DND-41 (cell line): ENCODE measurements at regions not wholly inside any gene's neighbourhood (a gene's known extent, or its start where the extent isn't known, plus 50 kb on each side); places are given as distances from the start of the nearest gene placed in this dataset.

Source experiments
- EZH2 ChIP-seq: IDR thresholded peaks from 3 replicates; pipeline ENCODE4 v1.6.1; 2012; ENCODE audit warnings: borderline replicate concordance, low read depth, mild to moderate bottlenecking, moderate library complexity, low read length, inconsistent platforms; ENCODE audit not compliant: severe bottlenecking
- TF ChIP-seq, protein P1 (sequence below): IDR thresholded peaks from 2 replicates; pipeline ENCODE4 v1.5.1; 2012; ENCODE audit warnings: borderline replicate concordance, low read length, moderate library complexity, mild to moderate bottlenecking; ENCODE audit not compliant: poor library complexity, severe bottlenecking; ENCODE audit errors: extremely low read depth

DNA sequence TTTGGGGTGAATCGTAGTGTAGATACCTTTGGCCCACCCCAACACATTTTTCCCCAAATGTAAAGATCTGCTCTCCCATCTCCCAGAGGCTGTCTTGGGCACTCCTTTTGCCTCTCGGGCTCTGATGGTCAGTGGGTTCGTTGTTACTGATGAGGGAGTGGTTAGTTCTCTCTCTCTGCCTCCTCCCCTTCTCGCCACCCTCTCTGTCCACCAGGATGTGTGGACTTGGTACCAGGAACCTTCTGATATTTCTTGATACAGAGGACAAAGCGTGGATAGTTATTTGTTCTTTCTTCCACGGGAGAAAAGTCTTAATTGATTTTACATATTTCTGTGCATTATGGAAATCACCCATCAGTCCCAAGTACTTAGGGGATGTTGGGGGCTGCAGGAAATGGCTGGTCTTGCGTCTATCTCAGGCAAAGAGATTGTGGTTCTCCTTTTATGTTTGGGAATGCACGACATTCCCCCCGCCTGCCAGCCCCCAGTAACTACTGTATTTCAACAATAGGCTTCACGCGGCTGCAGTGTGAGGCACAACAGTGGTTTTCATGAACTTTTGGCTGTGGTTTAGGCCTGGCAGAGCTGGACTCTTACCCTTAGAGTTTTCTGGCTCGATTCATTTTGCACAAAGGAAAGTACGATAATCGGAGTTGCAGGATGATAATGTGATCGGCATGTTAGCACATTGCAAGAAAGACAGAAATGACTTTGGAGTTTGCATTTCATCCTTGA lies 79.0 kb upstream of the ZNF536 start:
- TF ChIP-seq, protein P1, sequence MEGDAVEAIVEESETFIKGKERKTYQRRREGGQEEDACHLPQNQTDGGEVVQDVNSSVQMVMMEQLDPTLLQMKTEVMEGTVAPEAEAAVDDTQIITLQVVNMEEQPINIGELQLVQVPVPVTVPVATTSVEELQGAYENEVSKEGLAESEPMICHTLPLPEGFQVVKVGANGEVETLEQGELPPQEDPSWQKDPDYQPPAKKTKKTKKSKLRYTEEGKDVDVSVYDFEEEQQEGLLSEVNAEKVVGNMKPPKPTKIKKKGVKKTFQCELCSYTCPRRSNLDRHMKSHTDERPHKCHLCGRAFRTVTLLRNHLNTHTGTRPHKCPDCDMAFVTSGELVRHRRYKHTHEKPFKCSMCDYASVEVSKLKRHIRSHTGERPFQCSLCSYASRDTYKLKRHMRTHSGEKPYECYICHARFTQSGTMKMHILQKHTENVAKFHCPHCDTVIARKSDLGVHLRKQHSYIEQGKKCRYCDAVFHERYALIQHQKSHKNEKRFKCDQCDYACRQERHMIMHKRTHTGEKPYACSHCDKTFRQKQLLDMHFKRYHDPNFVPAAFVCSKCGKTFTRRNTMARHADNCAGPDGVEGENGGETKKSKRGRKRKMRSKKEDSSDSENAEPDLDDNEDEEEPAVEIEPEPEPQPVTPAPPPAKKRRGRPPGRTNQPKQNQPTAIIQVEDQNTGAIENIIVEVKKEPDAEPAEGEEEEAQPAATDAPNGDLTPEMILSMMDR: no peak
- no peak for TF ChIP-seq EZH2
